ENCODE measurements at regions not wholly inside any gene's neighbourhood (a gene's known extent, or its start where the extent isn't known, plus 50 kb on each side); places are given as distances from the start of the nearest gene placed in this dataset.
A peak's percentile ranks its signal among the peaks of the same experiment; 100 is the strongest.

- no peak for FAIRE-seq
- no peaks in the 10 kb centered on the region for H3K27me3 ChIP-seq (ENCODE audit: control insufficient read depth, insufficient read depth, low read length)
- DNase-seq (ENCODE audit: low read depth), result no peak
- H3K36me3 ChIP-seq (ENCODE audit: control insufficient read depth, insufficient read depth, low read length), result no peaks in the 10 kb centered on the region
- no peak for TF ChIP-seq CTCF (IDR thresholded peaks at IDR 0.05; ENCODE audit: insufficient read depth, low read length, severe bottlenecking)
- H3K4me3 ChIP-seq (ENCODE audit: low read depth, low read length), result no peak overlapping the region
Measured at GRCh38 chr2:56444339-56444738, 260.5 kb downstream of the CCDC85A start.

DNA sequence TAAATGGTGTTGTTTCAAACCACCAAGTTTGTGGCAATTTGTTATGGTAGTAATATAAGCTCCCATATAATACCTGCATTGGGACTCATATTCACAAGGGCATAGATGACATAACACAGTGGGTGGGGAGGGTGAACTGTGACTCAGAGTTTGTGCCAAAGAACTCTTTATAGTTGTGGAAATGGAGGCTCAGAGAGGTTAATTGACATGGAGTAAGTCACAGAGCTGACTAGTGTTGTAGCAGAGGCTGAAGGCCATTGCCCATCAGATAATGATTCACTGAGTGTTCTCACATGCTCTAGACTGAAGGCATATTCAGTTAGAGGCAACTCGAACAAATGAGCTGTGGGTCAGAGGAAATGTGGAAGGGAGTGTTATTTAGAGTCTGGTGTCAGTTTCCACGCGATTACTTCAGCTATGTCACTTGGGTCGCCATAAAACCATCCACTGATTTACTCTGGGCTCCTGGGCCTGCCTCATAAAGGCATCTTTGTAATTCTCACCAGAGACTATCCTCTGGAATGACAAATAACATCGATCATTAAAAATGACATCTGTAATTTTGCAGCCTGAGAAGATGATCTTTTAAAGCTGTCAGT is 264.7 kb downstream of the CCDC85A start:
- Histone ChIP-seq H3K36me3 (ENCODE audit: control insufficient read depth, insufficient read depth, low read length) (no peaks in the 10 kb centered on the region), H3K27me3 (ENCODE audit: control insufficient read depth, insufficient read depth, low read length) (no peaks in the 10 kb centered on the region), H3K4me3 (ENCODE audit: low read depth, low read length) (no peak overlapping the region)
- FAIRE-seq (peak; percentile 13), DNase-seq (ENCODE audit: low read depth) (peak; percentile 31)
- no peak for TF ChIP-seq CTCF (IDR thresholded peaks at IDR 0.05; ENCODE audit: insufficient read depth, low read length, severe bottlenecking)

DNA sequence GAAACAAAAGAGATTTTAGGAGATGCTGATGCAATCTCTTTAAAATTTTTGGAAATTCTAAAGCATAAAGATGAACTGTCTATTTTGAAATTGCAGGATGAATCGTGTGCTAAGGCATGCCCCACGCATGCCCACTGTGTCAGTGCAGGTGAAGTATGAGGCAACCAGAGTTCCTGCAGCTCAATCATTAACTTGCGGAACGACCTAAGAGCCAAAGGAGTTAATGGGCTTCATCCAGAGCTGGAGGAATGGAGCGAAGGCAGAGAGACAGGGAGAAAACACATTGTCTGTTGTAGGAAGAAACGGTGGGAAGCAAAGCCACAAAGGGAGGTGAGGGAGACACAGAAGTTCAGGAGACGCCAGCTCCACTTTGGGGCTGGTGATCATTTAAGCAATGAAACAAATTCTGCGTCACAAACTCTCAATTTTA is 265.2 kb downstream of the CCDC85A start:
- no peak for TF ChIP-seq CTCF (IDR thresholded peaks at IDR 0.05; ENCODE audit: insufficient read depth, low read length, severe bottlenecking)
- FAIRE-seq, result no peak
- no peaks in the 10 kb centered on the region for H3K27me3 ChIP-seq (ENCODE audit: control insufficient read depth, insufficient read depth, low read length)
- H3K4me3 ChIP-seq (ENCODE audit: low read depth, low read length), result no peak overlapping the region
- DNase-seq (ENCODE audit: low read depth), result peak; percentile 73
- H3K36me3 ChIP-seq (ENCODE audit: control insufficient read depth, insufficient read depth, low read length), result no peaks in the 10 kb centered on the region

DNA sequence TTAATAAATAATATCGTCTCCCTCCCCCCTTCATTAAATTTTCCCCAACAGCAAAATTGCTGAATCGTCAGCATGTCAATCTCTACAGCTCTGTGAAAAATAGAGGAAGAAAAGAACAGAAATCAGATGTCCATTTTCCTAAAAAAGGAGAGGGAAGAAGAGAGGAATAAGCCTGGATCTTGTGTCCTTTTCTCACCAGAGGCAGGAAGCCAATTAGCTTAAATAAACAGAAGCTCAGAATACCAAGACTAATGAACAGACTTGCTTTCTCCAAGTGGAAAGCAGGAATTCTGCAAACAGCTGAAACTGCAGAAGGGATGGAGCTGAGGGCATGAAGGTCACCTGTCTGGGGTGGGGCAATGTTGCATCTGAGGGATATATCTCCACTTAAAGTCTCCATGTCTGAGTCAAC is 265.7 kb downstream of the CCDC85A start:
- no peak for TF ChIP-seq CTCF (IDR thresholded peaks at IDR 0.05; ENCODE audit: insufficient read depth, low read length, severe bottlenecking)
- DNase-seq (ENCODE audit: low read depth) (no peak), FAIRE-seq (no peak)
- H3K36me3 ChIP-seq (ENCODE audit: control insufficient read depth, insufficient read depth, low read length), result no peaks in the 10 kb centered on the region
- no peaks in the 10 kb centered on the region for H3K27me3 ChIP-seq (ENCODE audit: control insufficient read depth, insufficient read depth, low read length)
- H3K4me3 ChIP-seq (ENCODE audit: low read depth, low read length), result no peak overlapping the region

DNA sequence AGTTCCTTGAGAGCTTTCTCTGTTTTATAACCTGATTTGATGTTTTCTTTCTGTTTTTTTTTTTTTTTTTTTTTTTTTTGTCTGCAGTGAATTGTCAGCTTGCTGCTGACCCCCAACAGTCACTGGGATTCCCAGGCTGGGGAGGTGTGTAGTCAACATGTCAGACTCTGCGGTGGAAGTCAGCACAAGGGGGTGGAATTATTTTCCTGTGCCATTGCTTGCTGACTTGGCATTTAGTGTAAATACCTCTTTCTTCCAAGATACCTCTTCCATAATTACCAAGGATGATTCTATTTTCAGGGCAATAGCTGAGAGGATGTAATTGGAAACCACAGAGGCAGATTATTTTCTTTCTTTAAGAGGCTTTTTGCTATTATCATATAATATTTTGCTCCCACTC is 266.3 kb downstream of the CCDC85A start:
- FAIRE-seq (no peak), DNase-seq (ENCODE audit: low read depth) (no peak)
- Histone ChIP-seq H3K36me3 (ENCODE audit: control insufficient read depth, insufficient read depth, low read length) (no peaks in the 10 kb centered on the region), H3K4me3 (ENCODE audit: low read depth, low read length) (no peak overlapping the region), H3K27me3 (ENCODE audit: control insufficient read depth, insufficient read depth, low read length) (no peaks in the 10 kb centered on the region)
- TF ChIP-seq CTCF (IDR thresholded peaks at IDR 0.05; ENCODE audit: insufficient read depth, low read length, severe bottlenecking), result no peak

- H3K27me3 ChIP-seq (ENCODE audit: control insufficient read depth, insufficient read depth, low read length), result no peaks in the 10 kb centered on the region
- H3K4me3 ChIP-seq (ENCODE audit: low read depth, low read length), result no peak overlapping the region
- H3K36me3 ChIP-seq (ENCODE audit: control insufficient read depth, insufficient read depth, low read length), result no peaks in the 10 kb centered on the region
- no peak for TF ChIP-seq CTCF (IDR thresholded peaks at IDR 0.05; ENCODE audit: insufficient read depth, low read length, severe bottlenecking)
- no peak for DNase-seq (ENCODE audit: low read depth)
- FAIRE-seq, result no peak
Measured at GRCh38 chr2:56450772-56451171, 267.0 kb downstream of the CCDC85A start.
